ENCODE measurements at regions not wholly inside any gene's neighbourhood (a gene's known extent, or its start where the extent isn't known, plus 50 kb on each side); places are given as distances from the start of the nearest gene placed in this dataset.

- no peak for TF ChIP-seq CTCF (IDR thresholded peaks at IDR 0.05; ENCODE audit: extremely low read depth in 1 of 2, insufficient read depth in 1 of 2, low read depth in 1 of 2, low read length in 2 of 2)
- no peak for TF ChIP-seq EZH2 (IDR thresholded peaks at IDR 0.05; ENCODE audit: borderline replicate concordance, low read depth, low read length, severe bottlenecking)
- TF ChIP-seq GATA2 (IDR thresholded peaks at IDR 0.05; ENCODE audit: insufficient read depth, insufficient read length, low read depth, low read length), result no peak
These were observed 375.6 kb downstream of the OSTF1 start for GRCh38 chr9:75463871-75464270.
